ENCODE measurements at regions not wholly inside any gene's neighbourhood (a gene's known extent, or its start where the extent isn't known, plus 50 kb on each side); places are given as distances from the start of the nearest gene placed in this dataset.
"Not testable (repeated sequence)": the region's sequence is repeated elsewhere in the genome, so short reads cannot be mapped to it uniquely, and the experiment has no call there.

DNA sequence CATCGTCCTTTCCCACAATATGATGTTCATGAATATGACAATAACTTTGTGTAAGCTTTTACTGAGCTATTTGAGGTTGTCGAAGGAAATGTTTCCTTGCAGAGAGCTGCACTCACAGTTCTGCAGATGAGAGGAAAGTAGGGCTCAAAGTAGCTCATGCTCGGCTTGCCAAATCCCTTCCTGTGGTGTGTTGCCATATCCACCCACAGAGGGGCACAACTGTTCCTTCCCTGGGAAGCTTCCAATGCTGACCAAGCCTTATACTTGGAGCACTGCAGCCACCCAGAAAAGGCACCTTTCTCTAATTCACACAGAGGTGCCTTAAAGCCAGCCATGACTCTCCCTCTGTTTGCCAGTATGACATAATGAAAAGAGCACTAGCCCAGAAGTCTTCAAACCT is 390.3 kb downstream of the CAAP1 start:
- POLR2A ChIA-PET = no interaction called here
- H3K4me3 Mint-ChIP-seq = no peak overlapping the region
- TF ChIP-seq, protein P1, sequence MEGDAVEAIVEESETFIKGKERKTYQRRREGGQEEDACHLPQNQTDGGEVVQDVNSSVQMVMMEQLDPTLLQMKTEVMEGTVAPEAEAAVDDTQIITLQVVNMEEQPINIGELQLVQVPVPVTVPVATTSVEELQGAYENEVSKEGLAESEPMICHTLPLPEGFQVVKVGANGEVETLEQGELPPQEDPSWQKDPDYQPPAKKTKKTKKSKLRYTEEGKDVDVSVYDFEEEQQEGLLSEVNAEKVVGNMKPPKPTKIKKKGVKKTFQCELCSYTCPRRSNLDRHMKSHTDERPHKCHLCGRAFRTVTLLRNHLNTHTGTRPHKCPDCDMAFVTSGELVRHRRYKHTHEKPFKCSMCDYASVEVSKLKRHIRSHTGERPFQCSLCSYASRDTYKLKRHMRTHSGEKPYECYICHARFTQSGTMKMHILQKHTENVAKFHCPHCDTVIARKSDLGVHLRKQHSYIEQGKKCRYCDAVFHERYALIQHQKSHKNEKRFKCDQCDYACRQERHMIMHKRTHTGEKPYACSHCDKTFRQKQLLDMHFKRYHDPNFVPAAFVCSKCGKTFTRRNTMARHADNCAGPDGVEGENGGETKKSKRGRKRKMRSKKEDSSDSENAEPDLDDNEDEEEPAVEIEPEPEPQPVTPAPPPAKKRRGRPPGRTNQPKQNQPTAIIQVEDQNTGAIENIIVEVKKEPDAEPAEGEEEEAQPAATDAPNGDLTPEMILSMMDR (IDR thresholded peaks at IDR 0.05) = no peak
- no peak overlapping the region for H3K27ac Mint-ChIP-seq
- DNase-seq (no peak), ATAC-seq (no peak)
- peaks cover 4% of the 10 kb centered on the region for H3K9me3 Mint-ChIP-seq
- intact Hi-C loops (cut with micrococcal nuclease) = no loop called here
- no peaks in the 10 kb centered on the region for H3K36me3 Mint-ChIP-seq (ENCODE audit: low read depth)
- CTCF ChIA-PET = no interaction called here
- no peaks in the 10 kb centered on the region for H3K4me1 Mint-ChIP-seq (ENCODE audit: low read depth)
- H3K27me3 Mint-ChIP-seq = no peaks in the 10 kb centered on the region

GRCh38 chr9:26500471-26500870 is 392.1 kb downstream of the CAAP1 start:
- no peak for ATAC-seq
- intact Hi-C loops (cut with micrococcal nuclease) = no loop called here
- H3K9me3 Mint-ChIP-seq = peaks cover 4% of the 10 kb centered on the region
- ChIA-PET CTCF (no interaction called here), POLR2A (no interaction called here)
- no peak overlapping the region for H3K4me3 Mint-ChIP-seq
- no peaks in the 10 kb centered on the region for H3K36me3 Mint-ChIP-seq (ENCODE audit: low read depth)
- no peaks in the 10 kb centered on the region for H3K4me1 Mint-ChIP-seq (ENCODE audit: low read depth)
- DNase-seq = no peak
- H3K27ac Mint-ChIP-seq = no peak overlapping the region
- H3K27me3 Mint-ChIP-seq = no peaks in the 10 kb centered on the region
- TF ChIP-seq, protein P1 (IDR thresholded peaks at IDR 0.05) = no peak

DNA sequence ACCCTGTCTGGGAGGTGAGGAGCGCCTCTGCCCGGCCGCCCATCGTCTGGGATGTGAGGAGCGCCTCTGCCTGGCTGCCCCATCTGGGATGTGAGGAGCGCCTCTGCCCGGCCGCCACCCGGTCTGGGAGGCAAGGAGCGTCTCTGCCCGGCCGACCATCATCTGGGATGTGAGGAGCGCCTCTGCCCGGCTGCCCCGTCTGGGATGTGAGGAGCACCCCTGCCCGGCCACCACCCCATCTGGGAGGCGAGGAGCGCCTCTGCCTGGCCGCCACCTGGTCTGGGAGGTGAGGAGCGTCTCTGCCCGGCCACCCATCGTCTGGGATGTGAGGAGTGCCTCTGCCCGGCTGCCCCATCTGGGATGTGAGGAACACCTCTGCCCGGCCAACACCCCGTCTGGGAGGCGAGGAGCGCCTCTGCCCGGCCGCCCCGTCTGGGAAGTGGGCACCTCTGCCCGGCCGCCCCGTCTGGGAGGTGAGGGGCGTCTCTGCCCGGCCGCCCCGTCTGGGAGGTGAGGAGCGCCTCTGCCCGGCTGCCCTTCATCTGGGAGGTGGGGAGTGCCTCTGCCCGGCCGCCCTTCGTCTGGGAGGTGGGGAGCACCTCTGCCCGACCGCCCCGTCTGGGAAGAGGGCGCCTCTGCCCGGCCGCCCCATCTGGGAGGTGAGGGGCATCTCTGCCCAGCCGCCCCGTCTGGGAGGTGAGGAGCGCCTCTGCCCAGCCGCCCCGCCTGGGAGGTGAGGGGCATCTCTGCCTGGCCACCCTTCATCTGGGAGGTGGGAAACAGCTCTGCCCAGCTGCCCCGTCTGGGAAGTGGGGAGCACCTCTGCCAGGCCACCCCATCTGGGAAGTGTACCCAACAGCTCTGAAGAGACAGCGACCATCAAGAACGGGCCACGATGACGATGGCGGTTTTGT is 399.7 kb downstream of the CAAP1 start:
- CTCF ChIA-PET; POLR2A ChIA-PET; H3K27me3 Mint-ChIP-seq; DNase-seq; H3K27ac Mint-ChIP-seq; H3K9me3 Mint-ChIP-seq; H3K4me3 Mint-ChIP-seq; H3K4me1 Mint-ChIP-seq (ENCODE audit: low read depth); intact Hi-C loops (cut with micrococcal nuclease); H3K36me3 Mint-ChIP-seq (ENCODE audit: low read depth); ATAC-seq: not testable (repeated sequence)

DNA sequence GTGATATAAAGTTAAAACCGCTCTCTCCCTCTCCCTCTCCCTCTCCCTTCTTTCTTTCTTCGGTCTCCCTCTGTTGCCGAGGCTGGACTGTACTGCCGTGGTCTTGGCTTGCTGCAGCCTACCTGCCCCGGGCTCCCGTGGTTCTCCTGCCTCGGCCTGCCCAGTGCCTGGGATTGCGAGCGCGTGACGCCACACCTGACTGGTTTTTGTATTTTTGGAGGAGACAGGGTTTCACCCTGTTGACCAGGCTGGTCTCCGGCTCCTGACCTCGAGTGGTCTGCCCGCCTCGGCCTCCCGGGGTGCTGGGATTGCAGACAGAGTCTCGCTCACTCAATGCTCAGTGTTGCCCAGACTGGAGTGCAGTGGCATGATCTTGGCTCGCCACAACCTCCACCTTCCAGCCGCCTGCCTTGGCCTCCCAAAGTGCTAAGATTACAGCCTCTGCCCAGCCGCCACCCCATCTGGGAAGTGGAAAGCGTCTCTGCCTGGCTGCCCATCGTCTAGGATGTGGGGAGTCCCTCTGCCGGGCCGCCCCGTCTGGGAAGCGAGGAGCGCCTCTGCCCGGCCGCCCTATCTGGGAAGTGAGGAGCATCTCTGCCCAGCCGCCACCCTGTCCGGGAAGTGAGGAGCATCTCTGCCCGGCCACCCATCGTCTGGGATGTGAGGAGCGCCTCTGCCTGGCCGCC is 400.5 kb downstream of the CAAP1 start:
- H3K4me1 Mint-ChIP-seq (ENCODE audit: low read depth); intact Hi-C loops (cut with micrococcal nuclease); ATAC-seq: not testable (repeated sequence)

GRCh38 chr9:26483991-26484390 is 408.6 kb downstream of the CAAP1 start:
- Mint-ChIP-seq H3K9me3 (peaks cover 7% of the 10 kb centered on the region), H3K36me3 (ENCODE audit: low read depth) (no peaks in the 10 kb centered on the region), H3K27ac (no peak overlapping the region), H3K4me3 (no peak overlapping the region), H3K27me3 (no peaks in the 10 kb centered on the region), H3K4me1 (ENCODE audit: low read depth) (no peaks in the 10 kb centered on the region)
- no peak for ATAC-seq
- TF ChIP-seq, protein P1 (IDR thresholded peaks at IDR 0.05) = no peak
- no peak for DNase-seq
- ChIA-PET POLR2A (no interaction called here), CTCF (no interaction called here)
- intact Hi-C loops (cut with micrococcal nuclease) = no loop called here

More for the DNA sequence above, 400.5 kb downstream of the CAAP1 start:
- POLR2A ChIA-PET; H3K9me3 Mint-ChIP-seq; DNase-seq; H3K27ac Mint-ChIP-seq; H3K36me3 Mint-ChIP-seq (ENCODE audit: low read depth); H3K27me3 Mint-ChIP-seq; CTCF ChIA-PET; H3K4me3 Mint-ChIP-seq: not testable (repeated sequence)

GRCh38 chr9:26477963-26478362 is 414.6 kb downstream of the CAAP1 start:
- no peak for DNase-seq
- TF ChIP-seq, protein P1 (IDR thresholded peaks at IDR 0.05) = no peak

More at GRCh38 chr9:26477963-26478362, 414.6 kb downstream of the CAAP1 start:
- Mint-ChIP-seq H3K4me3 (no peak overlapping the region), H3K36me3 (ENCODE audit: low read depth) (no peaks in the 10 kb centered on the region), H3K4me1 (ENCODE audit: low read depth) (no peaks in the 10 kb centered on the region), H3K27ac (no peak overlapping the region), H3K9me3 (peaks cover 5% of the 10 kb centered on the region), H3K27me3 (no peaks in the 10 kb centered on the region)
- no peak for ATAC-seq
- POLR2A ChIA-PET = no interaction called here
- intact Hi-C loops (cut with micrococcal nuclease) = no loop called here
- CTCF ChIA-PET = no interaction called here
